Mucosa of gallbladder (tissue), 1 donor: ENCODE measurements at regions not wholly inside any gene's neighbourhood (a gene's known extent, or its start where the extent isn't known, plus 50 kb on each side); places are given as distances from the start of the nearest gene placed in this dataset.

ENCODE experiments used
- DNase-seq: peaks from one replicate; pipeline ENCODE4 v3.0.0-alpha.2; 2020; ENCODE audit warnings: low spot score
- donor health status: DM: no; HTN: no; CAD: no.

GRCh38 chrX:30950391-30950790 lies 61.3 kb upstream of the TAB3 start:
- no peak for DNase-seq

GRCh38 chrX:30949554-30949953 lies 60.5 kb upstream of the TAB3 start:
- DNase-seq, result no peak

GRCh38 chrX:30948626-30949025 lies 59.6 kb upstream of the TAB3 start:
- DNase-seq, result no peak

- DNase-seq, result no peak
These were observed 59.0 kb upstream of the TAB3 start for GRCh38 chrX:30948051-30948450.

GRCh38 chrX:30943984-30944383 lies 54.9 kb upstream of the TAB3 start:
- no peak for DNase-seq

- no peak for DNase-seq
These were observed 52.8 kb upstream of the TAB3 start for GRCh38 chrX:30941898-30942297.

DNA sequence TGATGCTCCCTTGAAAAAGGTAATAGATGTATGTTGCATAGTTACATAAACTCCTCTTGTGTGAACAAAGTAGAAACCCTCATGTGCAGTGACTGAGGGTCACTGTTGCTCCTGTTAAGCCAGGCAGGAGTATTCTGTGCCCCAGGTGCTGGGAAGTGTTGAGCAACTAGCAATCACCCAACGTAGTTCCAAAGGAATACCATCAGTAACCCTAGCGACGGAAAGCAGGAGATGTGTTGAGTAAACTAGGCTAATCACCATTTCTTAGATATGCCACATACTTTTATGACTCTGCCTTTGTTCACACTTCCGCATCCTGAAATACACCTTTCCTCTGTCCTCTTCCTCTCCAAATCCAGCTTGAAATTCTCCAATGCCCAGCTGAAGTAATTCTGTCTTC lies 50.9 kb upstream of the TAB3 start:
- no peak for DNase-seq
